OCI-LY7 (cell line): ENCODE measurements at regions not wholly inside any gene's neighbourhood (a gene's known extent, or its start where the extent isn't known, plus 50 kb on each side); places are given as distances from the start of the nearest gene placed in this dataset.

ENCODE experiments used
- CTCF ChIP-seq: fragments of 200-600 bp; sonication (generic); conservative IDR thresholded peaks from 2 replicates; pipeline ENCODE4 v1.5.1; 2014; ENCODE audit warnings: mild to moderate bottlenecking, antibody characterized with exemption, low read length, moderate library complexity, mixed read lengths
- EZH2phosphoT487 ChIP-seq: fragments of 200-600 bp; sonication (generic); IDR thresholded peaks from 2 replicates; pipeline ENCODE4 v1.6.1; 2018; ENCODE audit warnings: low read depth, borderline replicate concordance, mild to moderate bottlenecking, mixed run types, antibody characterized with exemption, low read length, moderate library complexity, mixed read lengths

- TF ChIP-seq CTCF: no peak
- no peak for TF ChIP-seq EZH2phosphoT487
These were observed 192.8 kb upstream of the BCOR start for GRCh38 chrX:40290517-40290916.
